Ovary (tissue), 7 donors: ENCODE measurements at regions not wholly inside any gene's neighbourhood (a gene's known extent, or its start where the extent isn't known, plus 50 kb on each side); places are given as distances from the start of the nearest gene placed in this dataset.

Experiments
- DNase-seq, 5 donors: peaks; one replicate each; pipeline ENCODE4 v3.0.0-alpha.2; 2019 to 2020
- H3K27ac ChIP-seq, 2 donors: fragments of 200-600 bp; one replicate each; pipeline versions ENCODE4 v1.5.1 to v1.8.0; 2019 to 2022
- H3K27me3 ChIP-seq: fragments of 200-600 bp; one replicate; pipeline ENCODE4 v1.8.0; 2022
- H3K36me3 ChIP-seq: fragments of 200-600 bp; sonication (generic); one replicate; pipeline ENCODE4 v1.5.1; 2019
- H3K4me1 ChIP-seq: one replicate; pipeline ENCODE4 v1.8.1; 2013; ENCODE audit warnings: mild to moderate bottlenecking, moderate library complexity; ENCODE audit not compliant: insufficient read depth
- H3K4me3 ChIP-seq: fragments of 200-600 bp; sonication (generic); one replicate; pipeline ENCODE4 v1.5.1; 2017
- H3K9me3 ChIP-seq, 2 donors: fragments of 200-600 bp in 1 of 2; sonication (generic) in 1 of 2; one replicate each; pipeline versions ENCODE4 v1.5.1 to v1.8.1; 2013 to 2019; ENCODE audit warnings: mild to moderate bottlenecking in 1 of 2, moderate library complexity in 1 of 2
- EP300 ChIP-seq: sonication (generic); formaldehyde crosslinking; IDR thresholded peaks from one replicate; pipeline ENCODE4 v1.6.1; 2017; ENCODE audit warnings: antibody characterized with exemption
- POLR2A ChIP-seq: fragments of 450-650 bp; IDR thresholded peaks from one replicate; pipeline ENCODE4 v1.6.1; 2017; ENCODE audit warnings: antibody characterized with exemption, mild to moderate bottlenecking, moderate library complexity
- WGBS, 3 donors: extraction: QIAGEN DNeasy Blood & Tissue Kit in 1 of 3; methylation state at CpG; one replicate each; pipeline versions ENCODE4 v1.1.5 to v1.1.7; 2013 to 2017; 5-methylcytosine and 5-hydroxymethylcytosine counted together
- intact Hi-C, 4 donors: fragments of 100-400 bp; cut with DNase I; formaldehyde crosslinking; loops; one replicate each; pipeline versions ENCODE4 v1.11.0 to v1.15.1; 2022 to 2023
- TF ChIP-seq, protein P1 (sequence below), 3 donors: fragments of 450-650 bp in 2 of 3; fragments of 200-600 bp in 1 of 3; IDR thresholded peaks; one replicate each; pipeline versions ENCODE4 v1.5.1 to v1.8.0; 2016 to 2022; ENCODE audit warnings: antibody characterized with exemption in 3 of 3, mild to moderate bottlenecking in 1 of 3
- donor health status: DM: no; HTN: no; CAD: no; lungs with moderate emphysema.
- donor health status: DM: no; HTN: no; CAD: no.
- donor health status: Bipolar disorder and iron deficiency.
- donor health status: DM: no; HTN: no; CAD: no.
- donor health status: DM: yes; HTN: yes; CAD: no.

GRCh38 chr18:27879540-27879939 lies 297.4 kb downstream of the CDH2 start:
- DNase-seq: no peak
- no peak overlapping the region for H3K27ac ChIP-seq
- H3K9me3 ChIP-seq: no peaks in the 10 kb centered on the region
- no peaks in the 10 kb centered on the region for H3K27me3 ChIP-seq
- intact Hi-C loops: no loop called here
- no peaks in the 10 kb centered on the region for H3K4me1 ChIP-seq
- 87 to 100% (median 92%) methylated on average over 1 of the region's 1 CpG for WGBS, 3 donors
- no peaks in the 10 kb centered on the region for H3K36me3 ChIP-seq
- TF ChIP-seq, protein P1, sequence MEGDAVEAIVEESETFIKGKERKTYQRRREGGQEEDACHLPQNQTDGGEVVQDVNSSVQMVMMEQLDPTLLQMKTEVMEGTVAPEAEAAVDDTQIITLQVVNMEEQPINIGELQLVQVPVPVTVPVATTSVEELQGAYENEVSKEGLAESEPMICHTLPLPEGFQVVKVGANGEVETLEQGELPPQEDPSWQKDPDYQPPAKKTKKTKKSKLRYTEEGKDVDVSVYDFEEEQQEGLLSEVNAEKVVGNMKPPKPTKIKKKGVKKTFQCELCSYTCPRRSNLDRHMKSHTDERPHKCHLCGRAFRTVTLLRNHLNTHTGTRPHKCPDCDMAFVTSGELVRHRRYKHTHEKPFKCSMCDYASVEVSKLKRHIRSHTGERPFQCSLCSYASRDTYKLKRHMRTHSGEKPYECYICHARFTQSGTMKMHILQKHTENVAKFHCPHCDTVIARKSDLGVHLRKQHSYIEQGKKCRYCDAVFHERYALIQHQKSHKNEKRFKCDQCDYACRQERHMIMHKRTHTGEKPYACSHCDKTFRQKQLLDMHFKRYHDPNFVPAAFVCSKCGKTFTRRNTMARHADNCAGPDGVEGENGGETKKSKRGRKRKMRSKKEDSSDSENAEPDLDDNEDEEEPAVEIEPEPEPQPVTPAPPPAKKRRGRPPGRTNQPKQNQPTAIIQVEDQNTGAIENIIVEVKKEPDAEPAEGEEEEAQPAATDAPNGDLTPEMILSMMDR (IDR thresholded peaks at IDR 0.05): no peak
- TF ChIP-seq EP300 (no peak), POLR2A (no peak)
- no peak overlapping the region for H3K4me3 ChIP-seq

GRCh38 chr18:27871726-27872125 lies 305.2 kb downstream of the CDH2 start:
- H3K27me3 ChIP-seq: no peaks in the 10 kb centered on the region
- H3K4me1 ChIP-seq: no peaks in the 10 kb centered on the region
- DNase-seq: no peak
- H3K4me3 ChIP-seq: no peak overlapping the region
- no peaks in the 10 kb centered on the region for H3K36me3 ChIP-seq
- intact Hi-C loops: no loop called here
- H3K9me3 ChIP-seq: no peaks in the 10 kb centered on the region
- WGBS, 3 donors: 29 to 42% (median 33%) methylated on average over 5 of the region's 5 CpGs
- H3K27ac ChIP-seq: no peak overlapping the region
- TF ChIP-seq, protein P1 (IDR thresholded peaks at IDR 0.05): no peak
- TF ChIP-seq EP300: no peak
- no peak for TF ChIP-seq POLR2A

DNA sequence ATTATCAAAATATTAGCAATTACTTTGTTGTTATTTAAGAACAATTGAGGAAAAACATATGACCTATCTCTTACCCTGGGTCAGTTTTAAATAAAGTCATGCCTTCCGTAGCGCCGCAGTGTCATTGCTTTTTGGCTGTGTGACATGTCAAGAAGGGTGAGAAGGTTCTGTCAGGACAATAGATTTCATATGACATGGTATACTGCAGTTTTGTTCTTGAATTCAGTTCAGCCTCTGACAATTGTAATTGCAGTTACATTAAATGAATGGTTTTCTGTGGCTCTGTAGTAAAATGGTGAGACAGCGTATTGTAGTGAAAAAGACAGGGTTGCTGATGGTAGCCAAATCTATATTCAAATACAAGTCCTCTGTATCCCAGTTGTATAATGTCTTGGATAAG lies 307.2 kb downstream of the CDH2 start:
- intact Hi-C loops: no loop called here
- Histone ChIP-seq H3K4me3 (no peak overlapping the region), H3K27me3 (no peaks in the 10 kb centered on the region), H3K4me1 (no peaks in the 10 kb centered on the region), H3K36me3 (no peaks in the 10 kb centered on the region), H3K27ac (no peak overlapping the region), H3K9me3 (no peaks in the 10 kb centered on the region)
- WGBS, 3 donors: 71 to 96% (median 82%) methylated on average over 4 of the region's 4 CpGs
- no peak for DNase-seq
- TF ChIP-seq EP300 (no peak), POLR2A (no peak)
- TF ChIP-seq, protein P1 (IDR thresholded peaks at IDR 0.05): no peak

DNA sequence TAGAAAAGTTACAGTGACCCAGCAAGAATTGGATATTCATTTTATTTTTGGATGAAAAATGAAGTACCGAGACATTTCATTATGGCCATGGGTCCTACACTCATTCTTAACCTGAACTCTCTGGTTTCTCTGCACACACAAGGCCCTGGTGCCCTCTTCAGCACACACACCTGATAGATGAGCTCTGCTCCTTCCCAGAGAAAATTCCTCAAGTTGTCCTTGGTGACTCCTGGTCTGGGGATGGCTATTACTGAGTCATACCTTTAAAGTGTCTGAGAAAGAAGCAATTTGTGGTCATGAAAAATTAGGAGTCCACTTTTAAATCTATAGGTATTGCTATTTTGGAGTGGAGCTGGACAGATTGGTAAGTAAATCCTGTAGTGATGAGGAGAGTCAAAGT lies 311.5 kb downstream of the CDH2 start:
- no peak for TF ChIP-seq EP300
- TF ChIP-seq, protein P1 (IDR thresholded peaks at IDR 0.05): no peak
- TF ChIP-seq POLR2A: no peak
- no peaks in the 10 kb centered on the region for H3K36me3 ChIP-seq
- no peak overlapping the region for H3K27ac ChIP-seq
- no peaks in the 10 kb centered on the region for H3K4me1 ChIP-seq
- WGBS, 3 donors: 81 to 90% (median 88%) methylated on average over 1 of the region's 1 CpG
- intact Hi-C loops: no loop called here
- no peak overlapping the region for H3K4me3 ChIP-seq
- no peak for DNase-seq
- no peaks in the 10 kb centered on the region for H3K27me3 ChIP-seq
- H3K9me3 ChIP-seq: no peaks in the 10 kb centered on the region
